ENCODE measurements at regions not wholly inside any gene's neighbourhood (a gene's known extent, or its start where the extent isn't known, plus 50 kb on each side); places are given as distances from the start of the nearest gene placed in this dataset.
"Not testable (repeated sequence)": the region's sequence is repeated elsewhere in the genome, so short reads cannot be mapped to it uniquely, and the experiment has no call there.

DNA sequence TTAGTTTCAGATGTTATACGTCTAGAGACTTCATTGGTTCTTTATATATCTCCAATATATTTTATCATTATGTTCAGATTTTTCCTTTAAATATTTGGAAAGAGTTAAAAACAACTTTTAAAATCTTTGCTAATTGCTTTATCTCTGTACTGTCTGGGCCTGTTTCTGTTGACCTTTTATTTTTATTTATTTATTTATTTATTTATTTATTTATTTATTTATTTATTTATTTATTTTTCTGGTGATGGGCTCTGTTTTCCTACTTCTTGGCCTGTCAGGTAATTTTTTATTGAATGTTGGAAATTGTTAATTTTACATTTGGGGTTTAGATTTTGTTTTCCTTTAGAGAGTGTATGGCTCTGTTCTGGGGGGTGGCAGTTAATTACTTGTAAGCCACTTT lies 279.7 kb upstream of the KAZN start:
- ATAC-seq = no peak

DNA sequence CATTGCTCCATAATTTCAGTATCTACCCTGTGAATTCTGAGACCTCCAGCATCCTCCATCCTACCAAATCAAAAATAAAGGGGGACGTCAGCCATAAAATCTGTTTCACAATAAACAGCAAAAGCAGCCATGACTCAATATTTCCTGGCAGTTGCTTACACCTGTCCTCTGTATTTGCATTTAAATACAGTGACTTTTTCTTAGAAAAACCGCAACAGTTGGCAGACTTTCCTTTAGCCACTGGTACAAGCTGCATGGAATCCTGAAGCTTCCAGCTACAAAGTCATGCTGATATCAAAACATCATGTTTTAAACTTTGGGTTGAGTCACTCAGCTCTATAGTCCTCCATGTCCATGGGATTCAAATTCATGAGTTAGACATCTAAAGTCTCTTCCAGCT lies 278.0 kb upstream of the KAZN start:
- ATAC-seq = peak; percentile 84

DNA sequence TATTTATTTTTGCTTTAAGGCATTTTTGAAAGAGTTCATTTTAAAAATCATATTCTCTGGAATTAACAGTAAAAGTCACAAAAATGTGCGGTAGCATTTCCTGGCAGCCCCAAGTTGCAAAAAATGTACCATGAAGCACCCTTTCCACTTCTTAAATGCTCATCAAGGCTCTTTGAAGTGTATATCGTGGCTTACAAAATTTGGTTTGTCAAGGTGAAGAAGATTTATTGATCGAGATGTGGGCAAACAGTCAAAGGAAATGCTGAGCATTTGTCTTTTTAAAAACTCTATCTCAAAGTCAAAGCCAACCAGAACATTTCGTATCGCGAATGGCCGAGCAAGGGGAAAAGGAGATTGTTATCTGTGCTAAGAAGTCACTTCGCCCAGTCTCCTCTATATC lies 277.5 kb upstream of the KAZN start:
- no peak for ATAC-seq

DNA sequence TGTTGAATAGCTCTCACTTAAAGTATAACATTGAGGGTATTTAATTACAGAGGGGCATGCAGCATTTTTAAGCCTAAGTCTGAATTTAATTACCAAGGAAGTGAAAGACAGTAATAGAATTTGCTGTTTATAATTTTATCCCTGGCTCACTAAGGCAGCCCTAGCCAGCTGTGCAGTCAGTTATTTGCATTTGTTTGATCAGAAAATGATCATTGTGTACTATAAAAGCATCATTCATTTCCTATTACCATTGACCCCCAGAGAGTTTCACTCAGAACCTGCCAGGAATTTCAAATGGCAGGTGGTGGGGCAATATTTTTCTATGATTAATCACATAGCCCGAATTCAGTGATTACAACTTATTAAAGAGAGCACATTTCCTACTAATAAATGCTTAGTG lies 277.1 kb upstream of the KAZN start:
- no peak for ATAC-seq

DNA sequence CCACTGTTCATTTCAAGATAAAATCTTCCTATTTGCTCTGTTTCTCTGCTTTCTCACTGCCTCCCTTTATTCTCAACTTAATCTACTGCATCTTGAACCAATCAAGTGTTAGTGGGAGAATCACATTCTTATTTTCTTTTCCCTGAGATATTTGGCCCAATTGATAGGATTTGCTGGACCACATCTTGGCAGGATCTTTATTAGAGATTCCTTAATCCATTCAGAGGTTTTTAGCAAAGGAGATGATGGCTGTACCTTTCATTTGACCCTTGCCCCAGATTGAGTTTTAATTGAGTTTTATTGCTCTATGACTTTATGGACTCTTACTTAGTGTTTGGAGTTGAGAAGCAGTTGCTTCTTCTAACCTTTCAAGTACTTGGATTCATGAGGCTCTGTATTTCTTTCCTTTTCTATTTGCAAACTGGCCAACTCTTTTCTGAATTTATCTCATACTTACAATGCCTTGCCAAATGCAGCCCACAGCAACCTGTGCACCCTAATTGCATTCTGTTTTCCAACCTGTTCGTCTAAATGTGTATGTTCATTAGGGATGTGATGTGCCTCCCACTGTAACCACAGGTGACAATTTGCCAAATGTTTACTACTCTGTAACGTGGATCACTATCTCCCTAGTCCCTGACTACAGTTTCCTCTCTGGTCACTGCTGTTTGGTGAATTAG lies 274.8 kb upstream of the KAZN start:
- ATAC-seq = no peak

DNA sequence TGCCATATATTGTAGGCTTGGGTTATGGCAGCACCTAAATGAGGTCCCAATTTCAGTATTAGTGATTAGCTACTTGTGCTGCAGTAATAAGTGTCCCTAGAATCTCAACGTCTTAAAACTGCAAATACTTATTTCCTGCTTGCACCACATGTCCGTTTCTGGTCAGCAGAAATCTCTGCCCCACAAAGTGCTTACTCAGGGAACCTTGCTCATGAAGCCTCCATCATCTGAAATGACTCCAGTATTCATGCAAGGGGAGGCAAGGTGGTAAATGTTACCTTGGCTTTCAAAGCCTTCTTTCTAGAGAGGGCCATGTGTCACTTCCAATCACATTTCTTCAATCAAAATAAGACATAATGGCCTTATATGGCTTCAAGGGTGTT lies 274.2 kb upstream of the KAZN start:
- ATAC-seq = no peak

DNA sequence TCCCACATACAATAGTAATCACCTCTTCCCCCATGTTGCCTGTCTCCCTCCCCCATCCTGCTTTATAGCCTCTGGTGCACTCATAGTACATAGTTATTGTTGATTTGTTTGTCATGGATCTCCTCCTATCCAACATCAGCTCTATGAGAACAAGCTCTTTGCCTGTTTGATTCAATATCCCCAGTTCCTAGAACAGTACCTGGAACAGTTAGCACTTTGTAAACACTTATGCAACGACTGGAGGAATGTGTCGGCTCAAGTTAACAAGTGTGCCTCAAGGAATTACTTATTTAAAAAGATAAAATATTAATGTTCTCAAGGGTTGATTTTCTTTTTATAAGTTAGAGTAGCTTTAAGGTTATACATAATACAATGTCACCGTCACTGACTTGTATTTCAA lies 271.6 kb upstream of the KAZN start:
- ATAC-seq = no peak

DNA sequence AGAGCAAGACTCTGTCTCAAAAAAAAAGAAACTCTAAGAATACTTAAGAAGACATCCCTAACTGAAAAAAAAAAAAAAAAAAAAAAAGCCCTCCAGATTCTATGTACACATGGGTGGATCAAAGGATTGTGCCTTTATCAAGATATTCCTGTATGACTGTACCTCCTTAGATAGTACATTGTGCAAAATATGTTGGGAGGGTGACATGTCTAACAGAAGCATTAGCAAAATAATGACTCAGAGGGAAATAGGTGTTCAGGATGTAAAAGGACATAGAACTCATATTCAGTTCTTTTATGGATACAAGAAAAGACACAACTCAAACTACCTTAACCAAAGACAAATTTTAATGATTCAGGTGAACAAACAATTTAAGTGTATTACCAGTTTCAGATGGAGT lies 269.8 kb upstream of the KAZN start:
- ATAC-seq = peak; percentile 84

DNA sequence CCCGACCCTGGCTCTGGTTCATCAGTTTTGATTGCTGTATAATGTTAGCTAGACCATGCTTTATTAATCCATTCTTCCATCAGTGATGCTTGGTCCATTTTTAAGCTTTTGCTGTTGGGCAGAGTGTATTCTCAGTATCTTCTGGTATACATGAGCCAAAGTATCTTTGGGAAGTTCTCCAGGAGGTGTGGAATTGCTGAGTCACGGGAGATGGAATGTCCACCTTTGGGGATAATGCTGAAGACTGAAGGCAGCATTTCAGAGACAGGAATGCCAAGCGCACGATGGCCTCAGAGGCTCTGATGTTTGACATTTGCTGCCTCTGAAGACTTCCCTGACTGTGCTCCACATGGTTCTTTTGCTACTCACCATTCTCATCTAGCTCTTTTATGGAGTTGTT lies 266.3 kb upstream of the KAZN start:
- ATAC-seq = no peak

DNA sequence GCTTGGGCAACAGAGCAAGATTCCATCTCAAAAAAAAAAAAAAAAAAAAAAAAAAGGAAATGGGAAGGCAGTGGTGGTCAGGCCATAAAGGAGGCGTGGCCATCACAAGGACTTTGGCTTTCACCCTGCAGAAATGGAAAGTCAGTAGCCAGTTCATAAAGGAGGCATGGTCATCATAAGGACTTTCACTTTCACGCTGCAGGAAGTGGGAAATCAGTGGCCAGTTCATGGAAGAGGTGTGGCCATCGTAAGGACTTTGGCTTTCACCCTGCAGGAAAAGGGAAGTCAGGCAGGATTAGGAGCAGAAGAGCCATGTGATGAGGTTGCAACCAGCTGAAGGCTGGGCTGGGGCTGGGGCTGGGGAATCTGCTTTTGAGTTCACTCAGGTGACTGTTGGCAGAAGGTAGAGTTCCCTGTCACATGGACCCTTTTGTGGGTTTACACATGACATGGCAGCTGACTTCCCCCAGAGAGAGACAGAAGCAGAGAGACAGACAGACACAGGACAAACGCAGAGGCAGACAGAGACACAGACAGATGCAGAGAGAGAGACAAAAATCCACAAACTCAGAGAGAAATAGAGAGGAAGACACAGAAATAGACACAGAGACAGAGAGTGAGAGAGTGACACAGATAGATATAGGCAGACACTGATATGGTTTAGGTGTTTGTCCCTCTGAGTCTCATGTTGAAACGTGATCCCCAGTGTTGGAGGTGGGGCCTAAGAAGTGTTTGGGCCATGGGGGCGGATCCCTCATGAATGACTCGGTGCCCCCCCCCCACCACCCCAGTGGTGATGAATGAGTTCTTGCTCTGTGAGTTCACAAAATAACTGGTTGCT lies 263.9 kb upstream of the KAZN start:
- ATAC-seq = no peak

DNA sequence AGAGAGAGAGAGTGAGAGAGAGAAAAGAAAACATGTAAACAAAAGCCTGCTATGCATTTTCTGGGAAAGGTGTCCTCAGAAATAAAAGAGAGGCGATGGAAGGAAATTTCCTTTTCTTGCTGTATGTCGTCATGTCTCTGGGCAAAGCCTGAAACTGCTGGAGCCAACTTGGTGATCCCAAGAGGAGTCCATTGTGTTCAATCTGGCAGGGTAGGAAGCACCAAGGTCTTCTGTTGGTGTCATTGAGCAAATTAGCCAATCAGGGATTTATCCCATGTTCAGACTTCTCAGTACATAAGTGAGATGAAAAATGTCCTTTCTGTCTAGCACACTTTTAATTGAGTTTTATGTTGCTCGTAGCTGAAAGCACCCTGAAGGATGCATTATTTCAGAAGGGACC lies 260.0 kb upstream of the KAZN start:
- no peak for ATAC-seq

DNA sequence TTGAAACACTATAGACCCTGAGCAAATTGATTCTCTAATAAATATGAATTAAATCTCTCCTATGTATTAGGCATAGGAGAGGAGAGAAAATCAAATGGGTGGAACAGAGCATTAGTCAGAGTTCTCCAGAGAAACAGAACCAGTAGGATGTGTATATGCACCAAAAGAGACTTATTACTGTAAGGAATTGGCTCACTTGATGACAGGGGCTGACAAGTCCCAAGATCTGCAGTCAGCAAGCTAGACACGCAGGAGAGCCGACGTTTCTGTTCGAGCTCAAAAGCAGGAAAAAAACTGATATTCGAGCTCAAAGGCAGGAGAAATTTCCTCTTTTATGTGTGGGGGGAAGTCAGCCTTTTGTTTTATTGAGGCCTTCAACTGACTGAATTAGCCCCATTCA lies 259.2 kb upstream of the KAZN start:
- peak; percentile 86 for ATAC-seq

DNA sequence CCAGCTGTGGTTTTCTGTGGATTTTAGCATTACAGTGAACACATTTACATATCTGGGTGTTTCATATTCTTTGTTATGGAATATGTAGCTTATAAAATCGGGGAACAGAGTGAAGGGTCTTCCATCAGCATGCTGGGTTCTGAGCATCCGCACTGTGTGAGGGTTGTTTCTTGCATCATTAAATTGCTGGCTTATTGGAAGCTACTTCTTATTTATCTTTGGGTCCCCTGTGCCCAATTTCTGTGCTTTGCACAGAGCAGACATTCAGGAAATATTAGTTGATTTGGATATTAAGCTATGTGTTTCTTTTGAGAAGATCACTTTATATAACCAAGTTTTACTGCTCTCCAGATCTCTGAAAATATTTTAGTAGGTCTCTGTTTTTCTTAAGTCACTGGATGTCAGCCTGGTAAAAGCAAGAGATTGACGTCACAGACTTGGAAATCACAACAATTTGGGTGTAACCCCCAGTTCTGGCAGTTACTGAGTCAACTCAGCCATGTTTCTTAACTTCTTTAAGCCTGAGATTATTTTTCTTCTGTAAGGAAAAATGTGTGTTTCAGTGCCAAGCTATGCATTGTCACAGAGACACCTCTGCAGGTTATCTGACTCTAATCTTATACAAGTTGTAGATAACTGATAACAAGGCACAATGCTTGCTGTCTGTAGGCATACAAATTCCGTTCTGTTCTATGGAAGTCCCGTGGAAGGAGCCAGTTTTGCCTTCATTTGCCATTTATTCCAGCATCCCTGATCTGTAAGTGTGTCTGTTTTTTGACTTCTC lies 258.3 kb upstream of the KAZN start:
- peak; percentile 62 for ATAC-seq

DNA sequence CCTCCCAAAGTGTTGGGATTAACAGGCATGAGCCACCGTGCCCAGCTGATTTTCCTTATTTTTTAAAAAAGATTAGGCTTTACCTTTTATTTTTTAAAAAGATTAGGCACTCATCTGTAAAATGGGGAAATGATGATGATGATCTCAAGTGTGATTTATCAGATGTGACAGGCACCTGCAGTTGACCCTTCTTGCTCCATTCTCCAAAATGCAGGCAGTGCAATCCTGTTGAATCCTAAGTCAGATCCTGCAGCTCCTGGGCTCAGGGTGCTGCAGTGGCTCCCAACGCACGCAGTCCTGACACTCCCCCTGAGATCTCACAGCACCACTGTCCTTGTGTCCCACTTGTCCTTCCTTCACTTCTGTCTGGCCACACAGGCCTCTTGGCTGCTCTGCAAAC lies 257.3 kb upstream of the KAZN start:
- ATAC-seq = no peak

DNA sequence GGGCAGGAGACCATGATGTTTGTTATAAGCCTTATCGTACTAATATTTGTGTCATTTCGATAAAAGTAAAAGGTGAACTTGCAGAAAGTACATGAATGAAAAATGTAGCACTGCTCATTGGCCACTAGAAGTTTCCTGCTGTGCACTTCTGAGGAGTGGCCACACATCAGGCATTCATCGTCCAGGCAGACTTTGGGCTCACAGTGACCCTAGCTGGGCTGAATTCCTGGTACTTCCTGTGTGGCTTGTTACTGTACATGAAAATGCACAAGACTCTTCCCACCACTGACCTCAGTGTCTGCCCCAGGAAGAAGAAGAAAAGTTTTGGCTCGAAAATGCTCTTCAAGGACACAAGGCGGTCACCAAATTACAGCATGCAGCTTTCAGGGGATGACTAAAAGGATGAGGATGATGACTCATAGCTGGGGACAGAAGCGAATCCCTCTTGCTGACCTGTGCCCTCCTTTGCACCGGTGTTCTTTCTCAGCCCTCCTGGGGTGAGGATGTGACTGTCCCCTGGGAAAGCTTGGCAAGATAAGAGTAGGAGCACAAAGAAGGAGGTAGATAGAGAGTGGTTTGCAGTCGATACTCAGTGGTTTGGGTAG lies 252.4 kb upstream of the KAZN start:
- peak; percentile 29 for ATAC-seq

DNA sequence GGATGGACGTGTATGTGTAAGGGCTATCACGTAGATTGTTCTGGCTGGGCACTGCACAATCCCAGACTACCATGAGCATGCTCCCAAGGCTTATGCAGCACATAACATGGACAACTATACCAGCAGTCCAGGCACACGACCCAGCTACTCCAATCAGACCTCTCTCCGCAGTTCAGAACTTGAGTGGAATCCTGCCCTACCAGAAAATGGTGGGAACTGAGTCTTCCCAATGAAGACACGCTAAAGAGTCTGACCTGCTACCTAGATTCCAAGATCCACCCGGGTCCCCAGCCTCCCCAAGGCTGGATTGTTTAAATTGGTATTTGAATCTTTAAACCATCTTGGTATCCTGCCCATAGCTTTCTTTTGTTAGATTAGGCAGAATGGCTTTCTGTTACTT lies 251.3 kb upstream of the KAZN start:
- no peak for ATAC-seq

DNA sequence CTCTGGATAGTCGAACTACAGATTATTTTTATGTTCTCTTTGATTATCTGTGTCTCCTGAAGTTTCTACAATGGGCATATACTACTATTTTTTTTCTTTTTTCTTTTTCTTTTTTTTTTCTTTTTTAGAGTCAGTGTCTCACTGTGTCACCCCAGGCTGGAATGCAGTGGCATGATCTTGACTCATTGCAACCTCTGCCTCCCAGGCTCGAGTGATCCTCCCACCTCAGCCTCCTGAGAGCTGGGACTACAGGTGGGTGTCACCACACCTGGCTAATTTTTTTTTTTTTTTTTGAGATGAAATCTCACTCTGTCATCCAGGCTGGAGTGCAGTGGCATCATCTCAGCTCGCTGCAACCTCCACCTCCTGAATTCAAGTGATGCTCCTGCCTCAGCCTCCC lies 250.7 kb upstream of the KAZN start:
- ATAC-seq = no peak

DNA sequence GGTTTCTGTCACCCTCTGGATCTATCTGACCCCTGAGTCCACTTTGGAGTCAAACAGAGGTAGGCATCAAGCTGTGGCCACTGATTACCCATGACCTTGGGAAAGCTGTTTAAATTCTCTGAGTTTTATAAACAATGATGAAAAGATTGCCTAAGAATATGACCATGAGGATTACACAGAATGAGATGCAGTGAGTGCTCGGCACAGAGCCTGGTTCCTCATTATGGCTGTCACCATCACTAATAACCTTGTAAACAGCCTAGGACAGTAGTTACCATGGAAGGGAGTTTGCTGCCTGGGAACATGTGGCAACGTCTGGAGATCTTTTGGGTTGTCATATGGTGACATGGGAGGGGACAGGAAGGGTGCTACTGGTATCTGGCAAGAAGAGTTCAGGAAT lies 248.3 kb upstream of the KAZN start:
- ATAC-seq = no peak

DNA sequence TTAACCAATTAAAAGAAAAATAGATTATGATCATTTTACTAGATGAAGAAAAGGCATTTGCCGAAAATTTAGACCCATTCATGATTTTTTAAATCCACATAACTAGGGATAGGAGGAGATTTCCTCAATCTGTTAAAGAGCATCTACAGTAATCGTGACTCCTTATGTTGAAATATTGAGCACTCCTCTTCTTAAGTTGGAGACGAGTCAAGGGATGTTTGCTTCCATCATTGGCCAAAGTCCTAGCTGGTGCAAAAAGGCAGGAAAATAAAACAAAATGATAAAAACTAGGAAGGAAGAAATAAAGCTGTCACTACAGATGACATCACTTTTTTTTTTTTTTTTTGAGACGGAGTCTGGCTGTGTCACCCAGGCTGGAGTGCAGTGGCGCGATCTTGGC lies 245.6 kb upstream of the KAZN start:
- no peak for ATAC-seq

DNA sequence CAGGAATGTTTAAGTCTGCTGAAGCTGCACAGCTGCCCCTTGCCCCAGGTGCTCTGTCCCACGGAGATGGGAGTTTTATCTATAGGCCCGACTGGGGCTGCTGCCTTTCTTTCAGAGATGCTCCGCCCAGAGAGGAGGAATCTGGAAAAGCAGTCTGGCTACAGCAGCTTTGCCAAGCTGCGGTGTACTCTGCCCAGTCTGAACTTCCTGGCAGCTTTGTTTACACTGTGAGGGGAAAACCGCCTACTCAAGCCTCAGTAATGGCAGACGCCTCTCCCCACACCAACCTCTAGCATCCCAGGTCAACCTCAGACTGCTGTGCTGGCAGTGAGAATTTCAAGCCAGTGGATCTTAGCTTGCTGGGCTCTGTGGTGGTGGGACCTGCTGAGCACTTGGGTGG lies 237.5 kb upstream of the KAZN start:
- ATAC-seq = not testable (repeated sequence)

DNA sequence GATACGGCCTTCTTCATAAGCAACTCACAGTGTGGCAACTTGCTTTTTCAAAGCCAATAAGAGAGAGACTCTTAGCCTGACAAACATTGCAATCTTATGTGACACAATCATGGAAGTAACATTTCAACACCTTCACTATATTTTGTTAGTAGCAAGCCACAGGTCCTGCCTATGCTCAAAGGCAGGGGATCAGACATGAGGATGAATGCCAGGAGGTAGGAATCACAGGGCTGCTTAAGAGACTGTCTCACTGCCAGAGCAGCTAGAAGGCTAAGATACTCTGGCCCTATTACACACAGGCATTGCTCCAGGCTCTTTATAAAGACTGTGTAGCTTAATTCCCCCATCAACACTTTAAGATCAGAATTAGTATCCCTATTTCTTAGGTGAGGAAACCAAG lies 236.2 kb upstream of the KAZN start:
- ATAC-seq = no peak

DNA sequence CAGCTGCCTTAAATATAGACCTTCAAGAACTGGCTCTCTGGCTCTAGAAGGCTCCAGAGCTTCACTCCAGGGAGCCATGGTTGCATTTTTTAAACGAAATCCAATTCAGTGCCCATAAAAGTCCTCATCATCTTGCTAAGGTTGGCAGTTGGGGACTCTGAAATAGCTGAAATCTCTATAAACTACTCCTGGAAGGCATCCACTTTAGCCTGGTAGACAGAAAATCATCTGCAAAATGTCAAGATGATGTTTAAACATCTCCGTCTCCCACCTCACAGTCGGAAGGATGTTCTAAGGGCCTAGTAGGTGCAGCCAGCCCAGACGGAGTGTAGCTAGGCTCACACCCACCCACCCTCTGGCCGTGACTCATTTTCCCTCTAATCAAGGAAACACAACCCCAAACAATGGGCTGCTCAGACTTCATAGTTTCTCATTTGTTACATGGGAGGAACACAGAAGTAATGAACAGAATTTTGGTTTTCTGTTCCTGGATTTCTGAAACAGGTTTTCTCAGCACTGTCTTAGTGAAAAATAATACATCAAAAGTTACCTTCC lies 235.4 kb upstream of the KAZN start:
- peak; percentile 51 for ATAC-seq
